HG03045 (cell line): ENCODE measurements at regions not wholly inside any gene's neighbourhood (a gene's known extent, or its start where the extent isn't known, plus 50 kb on each side); places are given as distances from the start of the nearest gene placed in this dataset.
"Not testable (repeated sequence)": the region's sequence is repeated elsewhere in the genome, so short reads cannot be mapped to it uniquely, and the experiment has no call there.

Source experiments
- ATAC-seq: cut with Tn5 transposase; IDR thresholded peaks from one replicate; pipeline ENCODE4 v1.9.1; 2021; ENCODE audit warnings: mild to moderate bottlenecking, moderate library complexity; ENCODE audit not compliant: unreplicated experiment

GRCh38 chr10:114872519-114873087 is 51.0 kb downstream of the FHIP2A start:
- ATAC-seq = no peak

DNA sequence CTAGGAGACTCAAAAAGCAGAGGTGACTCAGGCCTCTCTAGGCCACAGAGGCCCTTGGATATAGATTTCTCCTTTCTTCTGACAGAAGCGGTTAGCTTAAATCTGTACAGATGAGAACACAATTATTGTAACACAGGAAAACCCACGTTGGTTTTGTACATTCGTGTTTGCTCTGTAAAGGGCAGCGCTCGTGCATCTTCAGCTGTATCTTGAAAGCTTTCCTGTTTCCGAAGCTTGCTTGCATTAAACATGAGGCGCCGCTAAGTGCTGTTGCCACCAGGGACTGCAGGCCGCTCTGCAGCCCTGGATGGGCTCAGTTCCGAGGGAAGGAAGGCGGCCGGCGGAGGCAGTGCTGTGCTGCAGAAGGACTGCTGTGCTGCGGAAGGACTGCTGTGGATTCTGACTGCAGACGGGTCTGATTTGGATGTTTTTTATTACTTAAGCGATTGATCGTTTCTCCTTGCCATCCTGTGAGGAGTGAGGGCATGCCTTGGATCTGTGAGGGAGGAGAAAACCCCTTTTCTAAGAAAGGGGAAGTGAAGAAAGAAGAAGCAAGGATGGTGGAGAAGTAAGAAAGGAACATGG is 53.3 kb downstream of the FHIP2A start:
- no peak for ATAC-seq

DNA sequence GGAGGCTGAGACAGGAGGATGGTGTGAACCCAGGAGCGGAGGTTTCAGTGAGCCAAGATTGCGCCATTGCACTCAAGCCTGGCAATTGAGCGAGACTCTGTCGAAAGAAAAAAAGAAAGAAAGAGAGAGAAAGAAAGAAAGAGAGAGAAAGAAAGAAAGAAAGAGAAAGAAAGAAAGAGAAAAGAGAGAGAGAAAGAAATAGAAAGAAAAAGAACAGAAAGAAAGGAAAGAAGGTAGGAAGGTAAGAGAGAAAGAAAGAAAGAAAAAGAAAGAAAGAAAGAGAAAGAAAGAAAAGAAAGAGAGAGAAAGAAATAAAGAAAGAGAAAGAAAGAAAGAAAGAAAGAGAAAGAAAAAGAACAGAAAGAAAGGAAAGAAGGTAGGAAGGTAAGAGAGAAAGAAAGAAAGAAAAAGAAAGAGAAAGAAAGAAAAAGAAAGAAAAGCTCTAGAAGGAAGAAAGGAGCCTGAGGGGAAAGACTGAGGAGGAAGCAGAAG is 54.1 kb downstream of the FHIP2A start:
- ATAC-seq = not testable (repeated sequence)

DNA sequence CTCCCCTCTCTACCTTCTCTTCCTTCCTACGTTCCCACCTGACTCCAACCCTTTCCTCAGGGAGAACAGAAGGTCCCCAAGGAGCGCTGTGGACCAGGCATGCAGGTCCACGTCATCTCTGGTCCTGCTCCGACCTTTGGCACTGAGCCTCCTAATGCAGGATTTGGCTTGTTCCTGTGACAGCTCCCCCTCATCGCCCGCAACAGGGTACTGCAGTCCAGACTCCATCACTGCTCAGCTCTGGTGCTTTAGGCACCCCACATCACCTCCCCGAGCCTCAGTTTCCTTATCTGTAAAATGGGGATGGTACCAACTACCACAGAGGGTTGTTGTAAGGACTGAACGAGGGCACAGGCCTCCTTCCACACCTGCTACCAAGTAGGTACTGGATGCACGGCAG is 54.6 kb downstream of the FHIP2A start:
- no peak for ATAC-seq

GRCh38 chr10:114876602-114877300 is 55.2 kb downstream of the FHIP2A start:
- peak; percentile 71 for ATAC-seq

GRCh38 chr10:114877301-114877644 is 55.7 kb downstream of the FHIP2A start:
- ATAC-seq = no peak

DNA sequence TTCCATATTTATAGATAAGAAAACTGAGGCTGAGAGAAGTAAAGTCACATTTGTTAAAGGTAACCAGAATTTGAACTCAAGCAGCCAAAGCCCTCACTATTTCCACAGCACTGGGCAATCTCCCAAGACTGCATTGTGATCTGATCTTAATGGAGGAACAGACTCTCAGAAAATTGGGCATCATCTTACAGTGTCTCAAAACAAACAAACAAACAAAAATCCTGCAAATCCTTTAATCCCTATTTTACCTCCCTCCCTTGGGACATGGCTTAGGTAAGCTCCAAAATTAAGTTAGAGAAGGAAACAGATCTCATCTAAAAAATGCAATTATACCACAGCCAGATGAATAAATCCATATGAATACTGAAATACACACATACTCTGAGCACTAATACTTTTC is 57.5 kb downstream of the FHIP2A start:
- ATAC-seq = no peak

DNA sequence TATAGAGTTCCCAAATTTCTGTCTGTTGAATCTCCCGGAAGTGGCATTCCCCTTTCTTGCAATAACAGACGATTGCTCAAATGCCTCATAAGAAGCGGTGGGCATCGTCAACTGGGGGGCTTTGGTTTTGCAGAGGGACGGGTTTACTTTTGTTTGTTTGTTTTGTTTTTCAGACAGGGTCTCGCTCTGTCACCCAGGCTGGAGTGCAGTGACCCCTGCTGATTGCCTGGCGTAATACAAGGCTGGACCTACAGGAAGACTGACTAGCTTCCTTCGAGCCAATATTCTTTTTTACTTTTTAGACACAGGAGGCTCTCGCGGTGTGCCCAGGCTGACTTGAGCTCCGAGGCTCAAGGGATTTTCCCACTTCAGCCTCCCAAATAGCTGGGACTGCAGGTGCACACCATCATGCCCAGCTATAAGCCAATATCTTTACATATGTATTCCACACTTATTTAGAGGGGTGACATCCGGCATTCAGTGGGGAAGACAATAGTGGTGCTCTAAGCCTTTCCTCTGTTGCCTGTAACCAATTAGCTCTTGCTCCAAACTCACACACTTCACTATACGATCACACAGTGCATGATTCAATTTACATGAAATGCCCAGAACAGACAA is 58.1 kb downstream of the FHIP2A start:
- peak; percentile 56 for ATAC-seq

GRCh38 chr10:114881417-114881816 is 56.6 kb upstream of the TRUB1 start:
- ATAC-seq = no peak

DNA sequence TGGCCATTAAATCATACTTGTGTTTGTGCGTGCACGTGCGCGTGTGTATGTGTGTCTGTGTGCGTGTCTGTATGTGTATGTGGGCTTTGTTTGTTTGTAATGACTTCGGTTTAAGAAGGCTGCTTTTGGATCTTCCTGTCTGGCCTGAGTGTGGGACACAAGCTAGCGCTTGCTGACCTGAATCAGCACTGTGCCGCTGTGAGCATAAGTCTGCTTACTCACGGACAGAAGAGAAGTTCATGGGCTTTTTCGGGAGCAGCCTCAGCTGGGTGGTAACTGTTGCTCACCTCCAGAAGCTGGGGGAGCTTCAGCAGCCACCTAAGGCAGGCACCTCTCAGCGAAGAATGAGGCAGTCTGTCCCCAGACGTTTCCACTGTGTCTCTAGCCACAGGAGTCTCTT is 56.1 kb upstream of the TRUB1 start:
- no peak for ATAC-seq

GRCh38 chr10:114885443-114885842 is 52.6 kb upstream of the TRUB1 start:
- ATAC-seq = no peak
